GM18499 (cell line): ENCODE measurements at regions not wholly inside any gene's neighbourhood (a gene's known extent, or its start where the extent isn't known, plus 50 kb on each side); places are given as distances from the start of the nearest gene placed in this dataset.

Experiments used
- ATAC-seq: cut with Tn5 transposase; IDR thresholded peaks from one replicate; pipeline ENCODE4 v1.9.1; 2021; ENCODE audit warnings: moderate number of reproducible peaks; ENCODE audit not compliant: insufficient read depth, unreplicated experiment

DNA sequence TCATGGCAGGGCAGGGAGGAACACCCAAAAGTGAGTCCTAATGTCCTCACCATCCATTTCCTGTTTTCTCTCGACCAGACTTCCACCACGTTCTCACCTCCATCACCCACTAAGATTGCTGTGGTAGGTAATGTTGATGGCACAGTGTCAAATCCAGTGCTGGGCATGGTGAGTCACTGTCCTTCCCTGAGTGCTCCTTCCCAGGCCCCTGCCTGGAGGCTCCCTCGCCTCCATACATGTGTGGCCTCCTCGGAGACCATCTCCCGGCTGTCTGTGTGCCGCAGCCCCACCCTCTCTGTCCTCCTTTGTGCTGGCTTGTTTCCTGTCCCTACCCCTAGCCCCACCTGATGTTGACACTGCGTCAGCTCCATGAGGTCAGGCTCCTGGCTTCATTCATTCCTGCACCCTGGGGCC is 177.5 kb downstream of the SYK start:
- ATAC-seq: no peak

- ATAC-seq: no peak
Measured at GRCh38 chr9:90979639-90980038, 178.0 kb downstream of the SYK start.

DNA sequence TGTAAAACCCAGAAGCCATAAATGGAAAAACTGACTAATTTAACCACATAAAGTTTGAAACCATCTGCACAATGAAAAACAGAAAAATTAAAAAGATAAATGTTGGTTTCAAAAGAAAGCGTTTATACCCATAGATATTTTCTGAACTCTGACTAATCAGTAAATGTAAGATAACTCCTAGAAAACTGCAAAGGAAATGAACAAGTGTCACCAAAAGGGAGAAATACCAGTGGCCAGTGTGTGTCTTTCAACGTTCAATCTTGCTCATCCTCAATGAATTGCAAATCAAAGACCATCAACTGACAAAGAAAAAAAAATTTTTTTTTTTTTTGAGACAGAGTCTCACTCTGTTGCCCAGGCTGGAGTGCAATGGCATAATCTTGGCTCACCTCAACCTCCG is 180.1 kb downstream of the SYK start:
- no peak for ATAC-seq

DNA sequence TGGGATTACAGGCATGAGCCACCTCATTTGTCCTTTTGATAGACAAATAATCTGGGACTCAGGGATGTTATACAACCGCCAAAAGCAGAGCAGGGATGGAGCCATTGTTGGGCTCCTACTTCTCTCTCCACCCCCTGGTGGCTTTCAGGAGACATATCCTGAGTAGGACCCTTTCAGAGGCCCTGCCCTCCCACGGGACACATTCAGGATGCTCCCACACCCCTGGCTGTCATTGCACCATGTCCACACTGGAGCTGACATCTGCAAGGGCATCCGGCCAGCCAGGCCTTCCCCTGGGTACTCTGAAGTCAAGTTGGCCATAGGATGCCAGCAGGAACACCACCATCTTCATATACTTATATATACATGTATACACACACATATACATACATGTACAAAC is 181.8 kb downstream of the SYK start:
- no peak for ATAC-seq

GRCh38 chr9:90985631-90986030 is 184.0 kb downstream of the SYK start:
- ATAC-seq: no peak

GRCh38 chr9:90986161-90986560 is 184.5 kb downstream of the SYK start:
- no peak for ATAC-seq

- no peak for ATAC-seq
Measured at GRCh38 chr9:90987566-90987965, 185.9 kb downstream of the SYK start.

GRCh38 chr9:90988318-90988717 is 186.7 kb downstream of the SYK start:
- ATAC-seq: no peak

DNA sequence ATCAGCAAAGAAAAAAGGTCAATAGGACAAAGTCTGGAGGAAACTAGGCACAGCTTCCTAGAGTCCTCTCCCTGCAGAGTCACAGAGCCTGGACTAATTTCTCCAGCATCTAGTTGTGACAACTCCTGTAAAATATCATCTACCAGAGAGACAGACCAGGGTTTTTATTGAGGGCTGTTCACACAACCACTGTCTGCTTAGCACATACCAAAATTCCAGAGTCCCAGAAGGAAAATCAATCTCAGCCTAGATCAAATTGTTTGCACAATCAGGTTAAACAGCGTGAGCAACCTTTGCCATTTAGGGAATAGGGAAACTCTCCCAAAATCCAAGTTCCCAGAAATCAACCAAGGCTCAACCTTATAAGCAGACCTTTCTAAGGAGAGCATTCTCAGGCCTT is 190.3 kb downstream of the SYK start:
- ATAC-seq: no peak

GRCh38 chr9:90995516-90995915 is 193.9 kb downstream of the SYK start:
- ATAC-seq: no peak

GRCh38 chr9:90996154-90997065 is 194.8 kb downstream of the SYK start:
- ATAC-seq: no peak

- no peak for ATAC-seq
Measured at GRCh38 chr9:90998573-90998972, 197.0 kb downstream of the SYK start.

DNA sequence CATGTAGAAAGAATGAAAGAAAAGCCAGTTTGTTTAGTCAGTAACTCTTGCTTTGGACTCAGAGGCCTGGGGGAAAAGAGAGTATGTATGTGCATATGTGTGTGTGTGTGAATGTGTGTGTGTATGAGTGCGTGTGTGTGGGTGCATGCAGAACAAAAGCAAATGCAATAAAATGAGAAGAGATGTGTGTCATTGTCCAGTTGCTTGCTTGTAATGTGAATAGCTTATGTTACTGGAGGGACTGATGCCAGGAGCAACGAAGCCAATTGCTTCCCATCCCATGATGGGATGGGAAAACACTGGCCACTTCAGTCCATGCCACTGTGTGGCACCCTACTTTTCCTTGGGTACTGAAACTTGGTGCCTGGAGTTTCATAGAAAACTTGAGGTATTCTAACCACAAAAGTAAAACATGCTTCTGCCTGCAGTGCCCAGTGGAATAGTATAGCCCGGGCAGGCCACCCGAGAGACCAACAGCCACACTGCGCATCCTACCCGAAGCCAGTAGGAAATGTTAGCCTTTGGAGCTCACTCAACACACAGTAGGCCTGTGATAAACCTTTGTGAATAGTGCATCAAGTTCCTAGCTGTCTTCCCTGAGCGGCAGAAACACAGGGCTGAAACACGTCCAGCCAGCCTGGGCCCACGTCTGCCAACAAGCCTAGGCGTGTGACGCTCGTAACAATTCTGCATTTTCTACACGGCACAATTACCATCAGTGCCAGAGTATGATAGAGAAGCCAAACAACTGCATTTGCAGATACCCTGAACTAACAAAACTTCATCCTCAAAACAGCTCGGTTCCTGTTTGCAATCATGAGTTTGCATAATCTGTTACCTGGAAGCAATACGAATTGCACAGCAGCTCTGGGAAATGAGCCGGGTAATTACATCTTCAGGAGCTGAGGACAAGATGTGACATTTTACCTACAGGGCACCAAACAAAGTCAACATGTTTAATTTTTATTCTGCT is 198.1 kb downstream of the SYK start:
- no peak for ATAC-seq

DNA sequence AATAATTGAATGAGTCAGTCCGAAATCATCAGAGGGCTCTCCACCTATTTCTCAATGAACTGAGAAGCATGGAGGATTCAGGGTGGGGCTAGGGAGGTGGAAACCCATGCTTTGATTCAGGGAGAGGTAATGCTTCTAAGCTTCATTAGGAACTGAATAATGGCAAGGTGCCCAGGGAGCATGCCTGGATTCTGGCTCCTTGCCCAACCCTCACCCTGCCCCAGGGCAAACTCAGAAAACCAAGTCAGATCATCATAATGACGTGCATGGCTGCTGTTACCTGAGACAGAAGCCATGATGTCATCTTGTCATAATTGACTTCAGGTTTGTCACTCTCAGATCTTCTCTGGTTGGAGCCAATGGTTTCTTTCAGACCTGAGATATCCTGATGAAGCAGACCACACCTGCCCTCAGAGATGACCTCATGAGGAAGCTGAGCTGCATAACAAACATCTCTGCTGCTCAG is 199.6 kb downstream of the SYK start:
- ATAC-seq: no peak

DNA sequence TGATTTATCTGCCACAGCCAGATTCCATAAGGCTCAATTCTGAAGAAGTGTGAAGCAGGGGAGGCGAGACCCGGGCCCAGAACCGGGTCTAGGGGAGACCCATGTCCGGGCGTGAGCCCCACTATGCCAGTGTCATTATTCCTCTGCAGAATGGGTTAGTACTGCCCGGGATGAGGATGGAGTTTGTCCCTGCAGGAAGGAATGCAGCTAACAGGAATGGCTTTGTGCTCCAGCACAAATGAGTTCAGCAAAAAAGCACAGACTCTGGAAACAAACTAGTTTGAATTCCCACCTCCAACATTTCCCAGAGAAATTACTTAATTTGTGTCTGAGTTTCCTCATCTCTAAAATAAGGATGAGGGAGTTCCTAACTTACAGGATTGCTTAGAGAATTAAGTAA is 202.9 kb downstream of the SYK start:
- ATAC-seq: no peak

- ATAC-seq: no peak
Measured at GRCh38 chr9:91004992-91005391, 203.4 kb downstream of the SYK start.

DNA sequence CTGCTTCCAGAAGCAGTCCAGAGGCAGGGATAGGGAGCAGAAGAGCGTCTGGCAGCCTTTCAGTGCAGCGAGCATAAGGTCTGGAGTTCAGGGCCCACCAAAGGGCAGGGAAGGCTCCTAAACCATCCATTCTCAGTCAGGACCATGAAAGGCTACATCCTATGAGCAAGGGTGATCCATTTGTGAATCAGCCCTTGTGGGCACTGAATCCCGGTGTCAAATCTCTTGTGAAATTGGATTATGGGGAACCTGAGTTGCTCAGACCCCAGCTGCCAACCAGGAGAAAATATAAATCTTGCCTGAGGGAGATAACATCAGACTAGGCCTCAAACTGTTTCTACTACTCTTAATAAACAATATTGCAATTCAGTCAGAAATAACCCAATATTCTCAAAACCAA is 204.4 kb downstream of the SYK start:
- no peak for ATAC-seq

- no peak for ATAC-seq
Measured at GRCh38 chr9:91008568-91008967, 206.9 kb downstream of the SYK start.

- no peak for ATAC-seq
Measured at GRCh38 chr9:91011891-91012290, 210.3 kb downstream of the SYK start.

- ATAC-seq: no peak
Measured at GRCh38 chr9:91012933-91013841, 211.6 kb downstream of the SYK start.
